ENCODE measurements at regions not wholly inside any gene's neighbourhood (a gene's known extent, or its start where the extent isn't known, plus 50 kb on each side); places are given as distances from the start of the nearest gene placed in this dataset.

- no peaks in the 10 kb centered on the region for H3K9me3 ChIP-seq
- H3K4me1 ChIP-seq (ENCODE audit: control insufficient read depth in 1 of 2, insufficient read depth in 2 of 2, low read depth in 1 of 2, low read length in 1 of 2) = no peaks in the 10 kb centered on the region; a peak in 1 of 4 replicates
- no peaks in the 10 kb centered on the region for H3K36me3 ChIP-seq (replicated peaks in 1 of 2; ENCODE audit: control insufficient read depth in 1 of 2, insufficient read depth in 2 of 2, low read length in 1 of 2)
- no peak overlapping the region for H3K9ac ChIP-seq
- H3K27ac ChIP-seq (ENCODE audit: low read depth in 2 of 2, low read length in 1 of 2) = no peak overlapping the region
- H4K20me1 ChIP-seq (ENCODE audit: insufficient read depth) = no peaks in the 10 kb centered on the region
- ChIA-PET POLR2A (no interaction called here), CTCF (interaction anchor here (1.3 kb wide), 1 partner anchor 13 kb away, joined by 4 read pairs; no protein-coding TSS in a partner anchor)
- no peak overlapping the region for H3K4me2 ChIP-seq
- H3K27me3 ChIP-seq (ENCODE audit: insufficient read depth) = no peaks in the 10 kb centered on the region
- H3K79me2 ChIP-seq (ENCODE audit: insufficient read depth) = no peaks in the 10 kb centered on the region
- no peaks in the 10 kb centered on the region for H3K9me2 ChIP-seq
- DNase-seq = no peak
- TF ChIP-seq FOXJ3 (CRISPR knock-in tag; IDR thresholded peaks at IDR 0.05) = no peak
- TF ChIP-seq SMC3 (IDR thresholded peaks at IDR 0.05; ENCODE audit: low read depth, low read length) = no peak
- peak; percentile 32 for TF ChIP-seq CTCF (IDR thresholded peaks at IDR 0.05)
- TF ChIP-seq TCF12 (IDR thresholded peaks at IDR 0.05) = no peak
- no peak overlapping the region for H3K4me3 ChIP-seq (ENCODE audit: low read depth in 2 of 2, low read length in 1 of 2)
- H2AFZ ChIP-seq (ENCODE audit: low read depth) = peak overlapping the region; percentile 26; the same call in 1 of the 2 replicates
- H3F3A ChIP-seq (replicated peaks; ENCODE audit: insufficient read depth) = no peaks in the 10 kb centered on the region
Observed at GRCh38 chr15:39154227-39154638, 426.6 kb upstream of the THBS1 start.

GRCh38 chr15:39154776-39155175 is 426.1 kb upstream of the THBS1 start:
- no peaks in the 10 kb centered on the region for H3K27me3 ChIP-seq (ENCODE audit: insufficient read depth)
- ChIA-PET POLR2A (no interaction called here), CTCF (no interaction called here)
- no peak for DNase-seq
- H3K79me2 ChIP-seq (ENCODE audit: insufficient read depth) = no peaks in the 10 kb centered on the region
- no peaks in the 10 kb centered on the region for H4K20me1 ChIP-seq (ENCODE audit: insufficient read depth)
- H3K4me3 ChIP-seq (ENCODE audit: low read depth in 2 of 2, low read length in 1 of 2) = no peak overlapping the region
- no peak overlapping the region for H2AFZ ChIP-seq (ENCODE audit: low read depth)
- H3K4me2 ChIP-seq = no peak overlapping the region
- no peaks in the 10 kb centered on the region for H3K36me3 ChIP-seq (replicated peaks in 1 of 2; ENCODE audit: control insufficient read depth in 1 of 2, insufficient read depth in 2 of 2, low read length in 1 of 2)
- H3K9me3 ChIP-seq = no peaks in the 10 kb centered on the region
- H3K4me1 ChIP-seq (ENCODE audit: control insufficient read depth in 1 of 2, insufficient read depth in 2 of 2, low read depth in 1 of 2, low read length in 1 of 2) = no peaks in the 10 kb centered on the region; a peak in 1 of 4 replicates
- no peaks in the 10 kb centered on the region for H3K9me2 ChIP-seq
- 92% methylated on average over 4 of the region's 4 CpGs for WGBS (ENCODE audit: low lambda C conversion rate)
- no peak for TF ChIP-seq CTCF (IDR thresholded peaks at IDR 0.05)
- no peak for TF ChIP-seq MEF2A (IDR thresholded peaks at IDR 0.05; ENCODE audit: borderline replicate concordance, low read depth)
- no peak for TF ChIP-seq USF2 (IDR thresholded peaks at IDR 0.05; ENCODE audit: borderline replicate concordance, low read depth, low read length)
- no peak for TF ChIP-seq POLR2AphosphoS5 (IDR thresholded peaks at IDR 0.05; ENCODE audit: low read depth, low read length)
- no peak for TF ChIP-seq EP300 (IDR thresholded peaks at IDR 0.05; ENCODE audit: borderline replicate concordance in 1 of 2, low read depth in 1 of 2, low read length in 1 of 2)
- no peak for TF ChIP-seq RAD21 (IDR thresholded peaks at IDR 0.05; ENCODE audit: low read length)
- no peak for TF ChIP-seq NFIC (IDR thresholded peaks at IDR 0.05; ENCODE audit: borderline replicate concordance)
- TF ChIP-seq FOXM1 (IDR thresholded peaks at IDR 0.05; ENCODE audit: low read depth) = no peak
- TF ChIP-seq REST (IDR thresholded peaks at IDR 0.05; ENCODE audit: low read depth, low read length) = no peak
- TF ChIP-seq RFX5 (IDR thresholded peaks at IDR 0.05; ENCODE audit: low read length) = no peak
- TF ChIP-seq SMC3 (IDR thresholded peaks at IDR 0.05; ENCODE audit: low read depth, low read length) = no peak
- TF ChIP-seq YY1 (IDR thresholded peaks at IDR 0.05; ENCODE audit: low read depth) = no peak
- no peak for TF ChIP-seq RCOR1 (IDR thresholded peaks at IDR 0.05; ENCODE audit: low read length)
- no peak for TF ChIP-seq TAF1 (IDR thresholded peaks at IDR 0.05; ENCODE audit: borderline replicate concordance, low read depth, low read length)
- no peak for TF ChIP-seq GABPA (IDR thresholded peaks at IDR 0.05; ENCODE audit: low read depth)
- H3F3A ChIP-seq (replicated peaks; ENCODE audit: insufficient read depth) = peaks cover 3% of the 10 kb centered on the region
- no peak overlapping the region for H3K27ac ChIP-seq (ENCODE audit: low read depth in 2 of 2, low read length in 1 of 2)
- H3K9ac ChIP-seq = no peak overlapping the region

Data from SK-N-SH (cell line).